Natural killer cell (primary cell): ENCODE measurements at regions not wholly inside any gene's neighbourhood (a gene's known extent, or its start where the extent isn't known, plus 50 kb on each side); places are given as distances from the start of the nearest gene placed in this dataset.

ENCODE experiments used
- ATAC-seq, 3 donors: fragments of 150-1000 bp in 2 of 3; fragments of 200-7000 bp in 1 of 3; cut with Tn5 transposase; 1 replicate in 1 of 3; 2 replicates in 2 of 3; pipeline ENCODE4 v1.10.0; 2021; ENCODE audit warnings: mild to moderate bottlenecking in 2 of 3, moderate library complexity in 2 of 3
- DNase-seq, 2 donors: peaks; one replicate each; pipeline versions ENCODE4 v3.0.0 to v3.0.0-alpha.2; 2013 to 2021; ENCODE audit warnings: mixed read lengths in 1 of 2
- H3K27ac ChIP-seq: one replicate; pipeline ENCODE4 v1.5.1; 2013; ENCODE audit warnings: mild to moderate bottlenecking, low read length
- H3K27me3 ChIP-seq: one replicate; pipeline ENCODE4 v1.6.1; 2013; ENCODE audit warnings: low read length; ENCODE audit not compliant: control insufficient read depth, insufficient read depth
- H3K36me3 ChIP-seq: one replicate; pipeline ENCODE4 v1.6.1; 2013; ENCODE audit warnings: low read length; ENCODE audit not compliant: control insufficient read depth, insufficient read depth
- H3K4me1 ChIP-seq: one replicate; pipeline ENCODE4 v1.6.1; 2013; ENCODE audit warnings: low read length; ENCODE audit not compliant: control insufficient read depth, insufficient read depth
- H3K4me3 ChIP-seq: one replicate; pipeline ENCODE4 v1.5.1; 2013; ENCODE audit warnings: low read length
- H3K9me3 ChIP-seq: one replicate; pipeline ENCODE4 v1.6.1; 2013; ENCODE audit warnings: low read length; ENCODE audit not compliant: control insufficient read depth, insufficient read depth
- H3K27ac Mint-ChIP-seq, 2 donors: one replicate each; pipeline ENCODE4 v1.8.0; 2022; ENCODE audit warnings: mild to moderate bottlenecking in 2 of 2, mixed read lengths in 2 of 2, moderate library complexity in 1 of 2
- H3K27me3 Mint-ChIP-seq, 2 donors: one replicate each; pipeline ENCODE4 v1.8.0; 2022; ENCODE audit warnings: low read depth in 2 of 2, mixed read lengths in 2 of 2
- H3K36me3 Mint-ChIP-seq: one replicate; pipeline ENCODE4 v1.8.0; 2022; ENCODE audit warnings: mixed read lengths
- H3K4me1 Mint-ChIP-seq, 2 donors: one replicate each; pipeline ENCODE4 v1.8.0; 2022; ENCODE audit warnings: mixed read lengths in 2 of 2
- H3K4me3 Mint-ChIP-seq: one replicate; pipeline ENCODE4 v1.8.0; 2022; ENCODE audit warnings: mild to moderate bottlenecking, moderate library complexity, mixed read lengths
- H3K9me3 Mint-ChIP-seq, 2 donors: one replicate each; pipeline ENCODE4 v1.8.0; 2022; ENCODE audit warnings: mixed read lengths in 2 of 2
- CTCF ChIP-seq: fragments of 200-600 bp; IDR thresholded peaks from one replicate; pipeline ENCODE4 v1.8.0; 2022; ENCODE audit warnings: antibody characterized with exemption
- WGBS: methylation state at CpG from one replicate; pipeline ENCODE4 v1.1.7; 2013; ENCODE audit warnings: missing lambda C conversion rate; ENCODE audit not compliant: insufficient coverage; 5-methylcytosine and 5-hydroxymethylcytosine counted together
- intact Hi-C: fragments of 100-400 bp; cut with micrococcal nuclease; formaldehyde crosslinking; loops from one replicate; pipeline ENCODE4 v1.14.2; 2022

GRCh38 chr1:98130408-98130807, 209.6 kb upstream of the DPYD start:
- H3K27me3 ChIP-seq, result no peaks in the 10 kb centered on the region
- H3K4me1 ChIP-seq, result no peaks in the 10 kb centered on the region
- Mint-ChIP-seq H3K4me1 (no peaks in the 10 kb centered on the region), H3K4me3 (no peak overlapping the region), H3K27ac (no peak overlapping the region), H3K27me3 (peaks cover 4 to 34% of the 10 kb centered on the region in 2 donors), H3K36me3 (no peaks in the 10 kb centered on the region), H3K9me3 (peaks cover 0 to 3% of the 10 kb centered on the region in 2 donors)
- H3K4me3 ChIP-seq, result no peak overlapping the region
- WGBS, result 82% methylated on average over 1 of the region's 1 CpG
- no peak for TF ChIP-seq CTCF
- H3K36me3 ChIP-seq, result no peaks in the 10 kb centered on the region
- H3K9me3 ChIP-seq, result no peaks in the 10 kb centered on the region
- ATAC-seq, result no peak
- H3K27ac ChIP-seq, result no peak overlapping the region
- DNase-seq, result no peak
- intact Hi-C loops, result no loop called here

- 71% methylated on average over 1 of the region's 1 CpG for WGBS
- DNase-seq, result no peak
- no peak for TF ChIP-seq CTCF
- peaks cover 4 to 34% of the 10 kb centered on the region in 2 donors for H3K27me3 Mint-ChIP-seq
- H3K27ac Mint-ChIP-seq, result no peak overlapping the region
- H3K36me3 Mint-ChIP-seq, result no peaks in the 10 kb centered on the region
- no peaks in the 10 kb centered on the region for H3K27me3 ChIP-seq
- intact Hi-C loops, result no loop called here
- no peak for ATAC-seq
- no peaks in the 10 kb centered on the region for H3K9me3 ChIP-seq
- H3K4me1 Mint-ChIP-seq, result no peaks in the 10 kb centered on the region
- no peak overlapping the region for H3K4me3 ChIP-seq
- no peak overlapping the region for H3K27ac ChIP-seq
- H3K36me3 ChIP-seq, result no peaks in the 10 kb centered on the region
- no peak overlapping the region for H3K4me3 Mint-ChIP-seq
- no peaks in the 10 kb centered on the region for H3K4me1 ChIP-seq
- peaks cover 0 to 3% of the 10 kb centered on the region in 2 donors for H3K9me3 Mint-ChIP-seq
Observed at GRCh38 chr1:98129491-98129890, 208.7 kb upstream of the DPYD start.

- ATAC-seq (no peak), DNase-seq (no peak)
- no peak overlapping the region for H3K27ac ChIP-seq
- Mint-ChIP-seq H3K36me3 (no peaks in the 10 kb centered on the region), H3K4me3 (no peak overlapping the region), H3K27ac (no peak overlapping the region), H3K4me1 (no peaks in the 10 kb centered on the region), H3K9me3 (peaks cover 0 to 3% of the 10 kb centered on the region in 2 donors), H3K27me3 (peaks cover 4 to 34% of the 10 kb centered on the region in 2 donors)
- H3K4me1 ChIP-seq, result no peaks in the 10 kb centered on the region
- TF ChIP-seq CTCF, result no peak
- intact Hi-C loops, result no loop called here
- no peaks in the 10 kb centered on the region for H3K9me3 ChIP-seq
- no peak overlapping the region for H3K4me3 ChIP-seq
- no peaks in the 10 kb centered on the region for H3K27me3 ChIP-seq
- H3K36me3 ChIP-seq, result no peaks in the 10 kb centered on the region
Observed at GRCh38 chr1:98126740-98127139, 205.9 kb upstream of the DPYD start.

- no peaks in the 10 kb centered on the region for H3K36me3 ChIP-seq
- DNase-seq, result no peak
- peaks cover 6 to 13% of the 10 kb centered on the region in 2 donors for H3K27me3 Mint-ChIP-seq
- H3K4me1 Mint-ChIP-seq, result no peaks in the 10 kb centered on the region
- H3K27ac ChIP-seq, result no peak overlapping the region
- no peaks in the 10 kb centered on the region for H3K4me1 ChIP-seq
- H3K4me3 Mint-ChIP-seq, result no peak overlapping the region
- no peak for TF ChIP-seq CTCF
- ATAC-seq, result no peak
- WGBS, result 0% methylated on average over 1 of the region's 1 CpG
- no peak overlapping the region for H3K27ac Mint-ChIP-seq
- no peaks in the 10 kb centered on the region for H3K27me3 ChIP-seq
- H3K36me3 Mint-ChIP-seq, result no peaks in the 10 kb centered on the region
- no peak overlapping the region for H3K4me3 ChIP-seq
- intact Hi-C loops, result no loop called here
- H3K9me3 ChIP-seq, result no peaks in the 10 kb centered on the region
- peaks cover 0 to 3% of the 10 kb centered on the region in 2 donors for H3K9me3 Mint-ChIP-seq
Observed at GRCh38 chr1:98121646-98122045, 200.8 kb upstream of the DPYD start.
